Stimulated activated CD8-positive, alpha-beta memory T cell treated with anti-CD3 and anti-CD28 coated beads, Interleukin-7, amount 100 ng/mL, for 4 hours (primary cell): ENCODE measurements at regions not wholly inside any gene's neighbourhood (a gene's known extent, or its start where the extent isn't known, plus 50 kb on each side); places are given as distances from the start of the nearest gene placed in this dataset.
"Not testable (repeated sequence)": the region's sequence is repeated elsewhere in the genome, so short reads cannot be mapped to it uniquely, and the experiment has no call there.

Experiments
- DNase-seq, 2 donors: peaks; one replicate each; pipeline ENCODE4 v3.0.0-alpha.2; 2020; ENCODE audit warnings: low read depth in 2 of 2

GRCh38 chr9:85077944-85078343 is 408.4 kb downstream of the NTRK2 start:
- DNase-seq = no peak

- DNase-seq = not testable (repeated sequence)
Measured at GRCh38 chr9:85077146-85077545, 407.6 kb downstream of the NTRK2 start.
